HG03558 (cell line): ENCODE measurements at regions not wholly inside any gene's neighbourhood (a gene's known extent, or its start where the extent isn't known, plus 50 kb on each side); places are given as distances from the start of the nearest gene placed in this dataset.
A peak's percentile ranks its signal among the peaks of the same experiment; 100 is the strongest.

Experiments used
- ATAC-seq: cut with Tn5 transposase; IDR thresholded peaks from one replicate; pipeline ENCODE4 v1.9.1; 2021; ENCODE audit warnings: moderate number of reproducible peaks; ENCODE audit not compliant: unreplicated experiment; ENCODE audit errors: extremely low read depth

- no peak for ATAC-seq
These were observed 270.5 kb downstream of the TUSC7 start for GRCh38 chr3:116980099-116980498.

DNA sequence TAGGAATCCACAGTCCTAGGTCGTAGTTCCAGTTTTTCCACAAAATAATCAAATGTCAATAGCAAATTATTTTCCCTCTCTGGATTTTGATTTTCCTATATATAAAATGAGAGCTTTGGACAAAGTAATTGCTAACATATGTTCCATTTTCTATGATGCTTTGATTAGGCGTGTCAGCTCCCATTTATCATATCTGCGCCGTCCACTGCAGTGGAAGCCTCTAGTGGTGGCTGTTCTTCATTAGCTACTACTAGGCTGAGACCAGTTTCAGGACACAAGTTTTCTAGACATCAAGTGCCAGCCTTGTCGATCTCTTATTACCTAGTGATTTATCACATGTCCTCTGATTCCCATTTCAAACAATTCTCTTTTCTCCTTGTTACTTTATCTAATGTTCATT, 271.5 kb downstream of the TUSC7 start:
- ATAC-seq = no peak

DNA sequence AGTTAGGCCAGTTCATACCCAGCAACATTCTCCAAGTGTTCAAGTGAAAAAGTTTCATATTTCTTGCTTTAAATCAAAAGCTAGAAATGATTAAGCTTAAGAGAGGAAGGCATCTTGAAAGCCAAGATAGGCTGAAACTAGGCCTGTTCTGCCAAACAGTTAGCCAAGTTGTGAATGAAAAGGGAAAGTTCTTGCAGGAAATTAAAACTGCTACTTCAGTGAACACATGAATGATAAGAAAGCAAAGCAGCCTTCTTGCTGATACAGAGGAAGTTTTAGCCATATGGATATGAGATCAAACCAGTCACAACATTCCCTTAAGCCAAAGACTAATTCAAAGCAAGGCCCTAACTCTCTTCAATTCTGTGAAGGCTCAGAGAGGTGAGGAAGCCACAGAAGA, 274.7 kb downstream of the TUSC7 start:
- ATAC-seq = no peak

GRCh38 chr3:116994351-116994879, 284.8 kb downstream of the TUSC7 start:
- no peak for ATAC-seq

GRCh38 chr3:117003501-117003900, 293.9 kb downstream of the TUSC7 start:
- no peak for ATAC-seq

GRCh38 chr3:117005274-117005673, 295.7 kb downstream of the TUSC7 start:
- no peak for ATAC-seq

DNA sequence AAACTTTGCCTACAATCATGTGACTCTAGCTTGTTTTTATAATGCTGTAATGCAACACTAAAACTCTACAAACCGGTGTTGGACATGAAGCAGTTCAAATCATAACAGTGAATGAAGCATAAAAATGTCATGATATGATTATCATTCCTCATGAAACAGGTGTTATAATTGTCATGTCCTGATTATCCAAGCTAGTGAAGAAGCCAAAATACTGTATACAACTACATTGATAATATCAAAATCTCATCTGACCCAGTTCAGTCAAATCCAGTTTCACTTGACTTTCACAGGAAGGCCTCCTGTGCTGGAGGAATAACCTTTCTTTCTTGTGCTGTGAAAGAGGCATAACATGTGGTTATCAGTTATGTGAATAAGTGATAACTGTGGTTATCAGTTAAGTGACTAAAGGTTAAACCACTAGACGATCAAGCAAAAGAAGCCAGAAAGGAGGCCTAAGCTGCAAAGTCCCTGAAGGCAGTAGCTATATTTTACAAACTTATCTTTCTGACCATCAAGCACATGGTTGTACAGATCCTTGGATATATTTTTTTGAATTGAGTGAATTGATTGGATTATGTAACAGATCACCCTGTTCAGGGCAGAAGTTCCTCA, 296.4 kb downstream of the TUSC7 start:
- no peak for ATAC-seq

DNA sequence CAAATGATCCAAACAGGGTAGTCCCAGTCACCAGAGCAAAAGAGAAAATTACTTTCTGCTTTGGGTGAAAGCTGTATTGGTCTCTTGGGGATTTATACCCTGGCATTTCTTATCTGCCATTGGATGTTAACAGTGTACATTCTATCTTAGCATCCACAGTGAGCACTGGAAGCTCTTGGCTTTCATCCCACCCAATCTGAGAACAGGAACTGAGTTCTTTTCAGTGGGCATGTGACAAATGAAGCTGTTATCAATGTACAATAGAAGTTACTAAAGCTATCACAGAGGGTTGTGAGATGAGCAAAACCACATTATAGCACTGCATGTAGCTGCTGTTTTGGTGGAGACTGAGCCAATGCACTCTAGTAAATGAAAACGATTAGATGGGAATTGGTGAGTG, 300.7 kb downstream of the TUSC7 start:
- no peak for ATAC-seq

DNA sequence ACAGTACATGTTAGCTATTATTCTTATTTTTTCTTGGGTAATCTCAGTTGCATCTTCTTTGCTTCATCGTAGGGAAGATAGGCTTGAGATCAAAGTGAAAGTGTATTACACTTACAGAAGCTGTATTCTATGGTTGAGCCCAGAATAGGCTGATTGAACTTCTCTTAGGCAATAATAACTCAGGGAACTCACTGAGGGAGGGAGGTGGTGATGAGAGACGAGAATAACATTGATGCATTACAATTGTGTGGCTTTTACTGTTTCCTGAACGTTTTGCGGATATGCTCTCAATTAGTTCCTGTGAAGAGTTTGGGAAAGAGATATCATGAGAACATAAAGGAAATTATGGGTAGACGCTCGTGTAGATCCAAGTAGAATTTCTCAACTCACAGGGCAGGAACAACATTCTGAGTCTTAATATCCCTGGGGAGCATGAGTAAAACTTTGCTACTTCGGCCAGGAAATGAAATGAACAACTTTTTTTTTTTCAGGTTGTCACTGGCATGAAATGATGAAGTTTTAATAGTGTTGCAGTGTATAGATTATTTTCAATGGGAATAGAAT, 302.2 kb downstream of the TUSC7 start:
- no peak for ATAC-seq

DNA sequence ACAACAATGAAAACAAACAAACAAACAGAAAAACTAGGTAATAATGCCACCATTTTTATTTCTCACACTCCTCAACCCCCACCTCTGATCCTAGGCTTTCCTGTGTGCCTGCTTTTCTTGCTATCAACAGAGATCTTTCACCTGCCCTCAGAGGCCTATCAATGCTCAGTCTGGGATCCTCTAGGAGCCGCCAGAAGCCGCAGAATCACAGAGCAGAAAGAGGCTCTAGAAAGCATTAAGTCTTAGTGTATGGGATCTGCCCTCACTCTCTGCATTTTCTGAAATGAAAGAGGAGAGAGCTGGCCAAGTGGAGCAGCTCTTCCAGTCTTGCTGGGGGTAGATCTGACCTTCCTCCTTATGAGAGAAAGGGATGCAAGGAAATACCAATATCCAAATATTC, 306.8 kb downstream of the TUSC7 start:
- ATAC-seq = no peak

DNA sequence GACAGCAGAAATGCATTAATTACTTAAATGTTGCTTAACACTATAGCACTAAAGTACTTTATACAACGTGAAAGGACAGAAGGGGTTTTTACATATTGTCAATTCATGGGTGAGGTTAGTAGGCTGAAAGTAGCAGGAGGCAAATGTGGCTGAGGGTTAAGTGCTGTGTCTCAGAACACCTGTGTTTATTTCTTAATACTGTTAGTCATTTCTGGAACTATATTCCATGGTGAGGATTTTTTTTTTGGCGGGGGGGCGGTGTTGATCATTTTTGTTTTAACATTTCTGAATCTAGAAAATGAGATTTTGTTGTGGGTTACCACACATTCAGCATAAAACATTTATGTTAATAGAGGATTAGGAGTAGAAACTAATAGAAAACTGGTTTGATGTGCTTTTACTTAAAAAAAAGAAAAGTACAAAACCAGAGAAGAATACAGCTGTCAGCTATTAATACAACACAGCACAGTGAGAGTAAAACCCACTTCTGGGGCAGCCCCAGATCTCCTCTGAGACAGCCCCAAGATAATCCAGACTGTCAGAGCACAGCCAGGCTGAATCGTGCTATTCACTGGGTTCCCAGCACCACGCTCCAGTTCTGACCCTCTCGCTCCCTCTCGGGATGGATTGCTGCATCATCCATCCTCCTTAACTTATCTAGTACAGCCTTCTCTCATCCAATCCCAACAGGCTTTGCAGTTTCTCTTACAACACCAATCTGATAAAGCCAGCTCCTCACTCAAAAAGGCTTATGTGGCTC, 307.7 kb downstream of the TUSC7 start:
- peak; percentile 81 for ATAC-seq

- no peak for ATAC-seq
These were observed 309.1 kb downstream of the TUSC7 start for GRCh38 chr3:117018655-117019054.

GRCh38 chr3:117019082-117019713, 309.6 kb downstream of the TUSC7 start:
- ATAC-seq = peak; percentile 29

DNA sequence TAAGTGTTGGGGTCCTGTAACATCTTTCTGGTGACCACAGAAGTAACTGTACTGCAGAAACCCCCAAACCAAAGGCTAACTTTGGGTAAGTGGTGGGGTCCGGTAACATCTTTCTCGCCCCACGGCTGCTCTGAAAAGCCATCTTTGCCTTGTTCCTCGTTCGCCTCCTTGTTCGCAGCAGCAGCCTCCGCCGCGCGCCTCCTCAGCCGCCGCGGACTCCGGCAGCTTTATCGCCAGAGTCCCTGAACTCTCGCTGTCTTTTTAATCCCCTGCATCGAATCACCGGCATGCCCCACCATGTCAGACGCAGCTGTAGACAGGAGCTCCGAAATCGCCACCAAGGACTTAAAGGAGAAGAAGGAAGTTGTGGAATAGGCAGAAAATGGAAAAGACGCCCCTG, 316.8 kb downstream of the TUSC7 start:
- ATAC-seq = no peak

DNA sequence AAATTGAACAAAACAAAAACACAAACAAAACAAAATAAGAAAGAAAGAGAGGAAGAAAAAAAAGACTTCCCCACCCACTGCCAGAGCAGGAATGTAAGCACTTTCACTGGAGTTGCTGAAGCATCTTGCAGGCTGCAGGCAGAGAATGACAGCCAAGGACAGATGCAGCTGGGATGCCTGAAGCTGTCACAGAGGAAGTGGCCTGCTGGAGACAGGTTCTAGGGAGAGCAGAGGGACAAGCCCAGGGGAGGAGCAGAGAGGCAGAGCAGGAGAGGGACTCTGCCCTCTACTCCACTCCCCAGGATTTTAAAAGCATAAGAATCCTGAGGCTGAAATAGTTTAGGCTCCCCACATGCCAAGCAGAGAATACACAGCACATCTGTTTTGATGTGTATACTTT, 326.2 kb downstream of the TUSC7 start:
- ATAC-seq = no peak

GRCh38 chr3:117036259-117036799, 326.8 kb downstream of the TUSC7 start:
- no peak for ATAC-seq

DNA sequence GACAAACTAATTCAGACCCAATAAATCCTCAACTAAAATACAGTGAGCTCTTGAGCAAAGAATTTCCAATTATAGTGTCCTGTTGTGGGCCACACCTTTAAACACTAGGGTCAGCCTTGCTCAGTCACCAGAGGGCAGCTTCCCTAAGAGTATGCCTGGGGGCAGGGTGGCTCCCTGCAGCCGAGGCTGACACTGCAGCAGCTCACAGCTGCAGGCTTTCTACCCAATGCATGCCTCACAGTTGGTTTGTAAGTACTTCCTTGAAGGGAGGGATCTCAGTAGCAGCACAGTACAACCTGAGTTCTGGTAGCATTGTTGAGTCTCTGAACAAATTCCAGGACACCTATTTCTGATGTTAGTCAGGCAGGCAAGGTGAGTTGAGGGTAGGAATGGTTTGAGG, 335.6 kb downstream of the TUSC7 start:
- ATAC-seq = no peak

DNA sequence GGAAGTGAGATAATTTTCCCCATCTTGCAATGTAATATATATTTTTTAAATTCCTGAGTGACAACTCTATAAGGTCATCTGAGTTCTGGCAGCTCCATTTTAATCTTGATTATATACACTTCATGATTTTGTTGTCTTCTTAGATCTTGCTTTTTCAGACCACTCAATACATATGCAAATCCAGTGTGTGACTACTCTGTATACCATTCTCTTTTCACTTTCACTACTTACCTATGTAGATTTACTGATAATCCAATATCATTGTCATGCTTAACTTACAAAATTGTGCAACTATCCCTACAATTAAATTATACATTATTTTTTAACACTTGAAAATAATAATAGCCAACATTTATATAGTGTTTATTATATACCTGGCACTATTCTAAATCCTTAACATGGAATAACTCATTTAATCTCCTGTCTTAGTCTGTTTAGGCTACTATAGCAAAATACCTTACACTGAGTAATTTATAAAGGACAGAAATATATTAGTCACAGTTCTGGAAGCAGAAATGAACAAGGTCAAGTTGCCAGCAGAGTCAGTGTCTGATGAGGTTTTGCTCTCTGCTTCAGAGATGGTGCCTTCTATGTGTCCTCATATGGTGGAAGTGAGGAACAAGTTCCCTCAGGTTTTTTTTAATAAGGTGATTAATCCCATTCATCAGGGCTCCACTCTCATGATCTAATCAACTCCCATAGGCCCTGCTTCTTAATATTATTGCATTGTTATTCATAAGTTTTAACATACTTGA, 338.5 kb downstream of the TUSC7 start:
- ATAC-seq = no peak

DNA sequence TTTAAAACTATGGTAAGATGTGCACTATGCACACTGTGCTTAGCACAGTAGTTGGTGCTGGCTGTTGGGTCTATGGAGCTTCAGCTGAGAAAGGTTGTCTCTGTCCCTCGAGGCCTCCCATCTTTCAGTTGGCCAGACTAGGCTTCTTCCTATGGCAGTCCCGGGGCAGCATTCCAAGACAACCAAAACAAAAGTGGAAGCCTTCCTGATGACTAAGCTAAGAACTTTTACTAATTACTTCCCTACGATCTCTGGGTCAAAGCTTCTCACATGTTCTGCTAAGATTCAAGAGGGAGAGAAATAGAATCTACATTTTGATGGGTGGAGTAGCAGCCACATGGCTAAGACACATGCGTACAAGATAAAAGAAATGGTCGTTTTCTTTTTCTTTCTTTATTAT, 342.8 kb downstream of the TUSC7 start:
- ATAC-seq = no peak

DNA sequence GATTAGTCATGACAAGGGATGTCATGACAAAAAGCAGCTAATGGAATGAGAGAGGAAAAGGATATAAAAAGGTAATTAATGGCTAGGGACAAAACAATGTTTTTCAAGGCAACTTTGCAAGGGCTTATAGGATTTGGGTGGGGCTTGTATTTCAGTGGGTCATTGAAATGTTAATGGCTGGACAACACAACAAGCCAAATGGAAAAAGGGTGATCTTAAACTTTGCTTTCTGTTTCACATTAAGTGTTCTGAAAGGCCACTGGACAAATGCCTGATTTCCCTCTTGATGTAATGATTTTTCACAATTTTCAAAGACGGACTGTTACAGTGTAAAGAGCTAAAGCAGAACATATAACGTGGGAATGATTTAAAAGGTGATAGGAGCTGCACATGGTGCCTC, 345.0 kb downstream of the TUSC7 start:
- ATAC-seq = no peak
